Activated naive CD8-positive, alpha-beta T cell treated with anti-CD3 and anti-CD28 coated beads for 36 hours (primary cell): ENCODE measurements at regions not wholly inside any gene's neighbourhood (a gene's known extent, or its start where the extent isn't known, plus 50 kb on each side); places are given as distances from the start of the nearest gene placed in this dataset.

ENCODE experiments used
- DNase-seq: peaks from one replicate; pipeline ENCODE4 v3.0.0; 2021
- H3K27ac Mint-ChIP-seq: one replicate; pipeline ENCODE4 v1.8.0; 2022; ENCODE audit warnings: mild to moderate bottlenecking, moderate library complexity, mixed read lengths
- H3K27me3 Mint-ChIP-seq: one replicate; pipeline ENCODE4 v1.8.0; 2022; ENCODE audit warnings: mild to moderate bottlenecking, mixed read lengths
- H3K36me3 Mint-ChIP-seq: one replicate; pipeline ENCODE4 v1.8.0; 2021; ENCODE audit warnings: mild to moderate bottlenecking, mixed read lengths
- H3K4me1 Mint-ChIP-seq: one replicate; pipeline ENCODE4 v1.8.0; 2021; ENCODE audit warnings: mixed read lengths
- H3K4me3 Mint-ChIP-seq: one replicate; pipeline ENCODE4 v1.8.0; 2022; ENCODE audit warnings: mild to moderate bottlenecking, moderate library complexity, mixed read lengths
- H3K9me3 Mint-ChIP-seq: one replicate; pipeline ENCODE4 v1.8.0; 2022; ENCODE audit warnings: mixed read lengths

DNA sequence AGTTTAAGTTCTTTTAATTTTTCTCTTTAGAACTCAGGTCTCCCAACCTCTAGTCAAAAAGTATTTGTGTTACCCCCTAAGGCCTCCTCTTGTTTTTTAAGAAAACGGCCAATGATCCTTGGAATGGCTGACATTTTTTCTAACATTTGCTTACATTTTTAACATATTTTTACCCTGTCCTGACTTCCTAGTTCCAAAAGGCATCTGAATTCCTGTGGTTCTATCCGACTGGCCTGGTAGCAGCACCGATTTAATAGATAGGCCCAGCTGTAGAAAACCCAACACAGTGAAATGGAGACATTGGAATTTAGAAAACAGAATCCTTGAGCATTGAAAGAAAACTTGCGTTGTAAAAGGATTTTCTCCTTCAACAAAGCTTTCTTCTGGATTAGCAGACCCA is 134.7 kb upstream of the GSC start:
- H3K36me3 Mint-ChIP-seq, result no peaks in the 10 kb centered on the region
- DNase-seq, result no peak
- no peaks in the 10 kb centered on the region for H3K4me1 Mint-ChIP-seq
- H3K27ac Mint-ChIP-seq, result no peak overlapping the region
- no peaks in the 10 kb centered on the region for H3K27me3 Mint-ChIP-seq
- no peak overlapping the region for H3K4me3 Mint-ChIP-seq
- H3K9me3 Mint-ChIP-seq, result no peaks in the 10 kb centered on the region

GRCh38 chr14:94903883-94904282 is 134.0 kb upstream of the GSC start:
- Mint-ChIP-seq H3K27me3 (no peaks in the 10 kb centered on the region), H3K27ac (no peak overlapping the region), H3K4me3 (no peak overlapping the region), H3K36me3 (no peaks in the 10 kb centered on the region), H3K9me3 (no peaks in the 10 kb centered on the region), H3K4me1 (no peaks in the 10 kb centered on the region)
- no peak for DNase-seq

- DNase-seq, result no peak
- H3K36me3 Mint-ChIP-seq, result no peaks in the 10 kb centered on the region
- H3K4me1 Mint-ChIP-seq, result no peaks in the 10 kb centered on the region
- H3K4me3 Mint-ChIP-seq, result no peak overlapping the region
- no peaks in the 10 kb centered on the region for H3K27me3 Mint-ChIP-seq
- no peak overlapping the region for H3K27ac Mint-ChIP-seq
- no peaks in the 10 kb centered on the region for H3K9me3 Mint-ChIP-seq
Observed at GRCh38 chr14:94903338-94903737, 133.4 kb upstream of the GSC start.

GRCh38 chr14:94897561-94897960 is 127.6 kb upstream of the GSC start:
- no peaks in the 10 kb centered on the region for H3K27me3 Mint-ChIP-seq
- H3K9me3 Mint-ChIP-seq, result no peaks in the 10 kb centered on the region
- H3K4me1 Mint-ChIP-seq, result no peaks in the 10 kb centered on the region

DNA sequence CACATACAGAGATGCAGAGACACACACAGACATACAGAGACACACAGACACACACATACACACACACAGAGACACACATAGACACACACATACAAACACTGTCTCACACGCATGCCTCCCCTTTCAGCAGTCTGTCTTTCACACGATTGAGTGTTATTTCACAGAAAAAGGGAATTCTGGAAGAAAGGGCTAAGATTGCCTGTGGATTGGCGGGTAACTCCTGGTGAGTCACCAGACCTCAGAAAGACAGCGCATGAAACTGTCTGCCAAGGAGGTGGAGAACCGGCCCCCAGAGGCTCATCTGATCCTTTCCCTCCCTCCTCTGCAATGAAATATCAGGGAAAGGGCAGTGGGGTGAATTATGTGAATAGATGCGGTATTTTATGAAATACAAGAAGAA is 127.2 kb upstream of the GSC start:
- H3K36me3 Mint-ChIP-seq, result no peaks in the 10 kb centered on the region
- H3K9me3 Mint-ChIP-seq, result no peaks in the 10 kb centered on the region
- no peak overlapping the region for H3K27ac Mint-ChIP-seq
- no peaks in the 10 kb centered on the region for H3K4me1 Mint-ChIP-seq
- no peak overlapping the region for H3K4me3 Mint-ChIP-seq
- no peak for DNase-seq
- H3K27me3 Mint-ChIP-seq, result no peaks in the 10 kb centered on the region

More at GRCh38 chr14:94897561-94897960, 127.6 kb upstream of the GSC start:
- no peak overlapping the region for H3K27ac Mint-ChIP-seq
- no peaks in the 10 kb centered on the region for H3K36me3 Mint-ChIP-seq
- H3K4me3 Mint-ChIP-seq, result no peak overlapping the region
- no peak for DNase-seq

DNA sequence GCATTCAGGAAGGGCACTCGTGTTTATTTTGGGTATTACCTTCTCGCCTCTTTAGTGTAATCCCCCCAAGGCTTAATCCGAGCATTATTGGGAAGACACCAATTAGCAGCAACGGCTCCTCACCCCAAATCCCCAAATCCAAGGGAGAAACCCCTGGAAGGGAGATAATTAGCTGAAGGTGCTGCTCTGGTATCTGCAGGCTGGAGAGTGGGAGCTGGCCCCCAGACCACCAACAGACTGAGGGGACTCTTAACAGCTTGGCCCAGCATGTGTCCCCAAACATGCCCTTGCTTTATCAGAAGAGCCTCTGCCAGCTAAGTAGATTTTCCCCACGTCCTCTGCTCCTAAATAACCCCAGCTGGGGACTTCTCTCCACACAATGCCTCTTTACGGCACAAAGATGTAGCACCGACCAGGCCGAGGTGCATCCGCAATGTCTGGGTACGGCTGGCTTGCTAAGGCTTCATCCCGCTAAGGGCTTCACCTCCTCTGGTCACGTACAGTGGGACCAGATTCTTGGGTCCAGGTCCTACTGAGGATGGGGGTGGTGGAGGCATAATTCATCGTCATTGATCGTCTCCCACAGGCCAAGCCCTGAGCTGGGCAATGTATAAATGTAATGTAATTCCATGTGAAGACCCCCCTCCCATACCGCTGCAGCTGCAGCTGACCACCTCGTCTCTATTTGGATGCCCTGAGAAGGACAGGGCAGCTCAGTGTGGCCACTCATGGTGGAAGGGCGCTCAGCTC is 123.7 kb upstream of the GSC start:
- no peaks in the 10 kb centered on the region for H3K9me3 Mint-ChIP-seq
- no peaks in the 10 kb centered on the region for H3K27me3 Mint-ChIP-seq
- no peak overlapping the region for H3K4me3 Mint-ChIP-seq
- H3K27ac Mint-ChIP-seq, result no peak overlapping the region
- no peaks in the 10 kb centered on the region for H3K4me1 Mint-ChIP-seq
- H3K36me3 Mint-ChIP-seq, result no peaks in the 10 kb centered on the region
- no peak for DNase-seq

DNA sequence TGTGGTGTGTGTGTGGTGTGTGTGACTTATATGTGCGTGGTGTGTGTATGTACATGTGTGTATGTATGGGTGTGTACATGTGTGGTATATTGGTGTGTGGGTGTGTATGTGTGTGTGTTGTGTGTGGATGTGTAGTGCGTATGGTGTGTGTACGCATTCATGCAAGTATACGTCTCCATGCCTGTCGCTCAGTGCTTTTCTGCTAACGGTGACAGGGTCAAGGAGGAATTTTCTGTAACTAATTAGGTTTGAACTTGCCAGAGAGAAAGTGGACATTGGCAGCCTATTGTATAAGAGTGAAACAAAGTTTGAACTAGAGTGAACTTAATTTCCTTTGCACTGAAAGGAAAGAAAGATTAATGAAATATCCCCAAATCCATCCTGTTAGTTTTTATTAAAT is 120.9 kb upstream of the GSC start:
- DNase-seq, result no peak
- no peaks in the 10 kb centered on the region for H3K4me1 Mint-ChIP-seq
- H3K36me3 Mint-ChIP-seq, result no peaks in the 10 kb centered on the region
- no peak overlapping the region for H3K27ac Mint-ChIP-seq
- H3K9me3 Mint-ChIP-seq, result no peaks in the 10 kb centered on the region
- no peak overlapping the region for H3K4me3 Mint-ChIP-seq
- H3K27me3 Mint-ChIP-seq, result no peaks in the 10 kb centered on the region

GRCh38 chr14:94889520-94890312 is 119.8 kb upstream of the GSC start:
- Mint-ChIP-seq H3K27ac (no peak overlapping the region), H3K27me3 (peaks cover 4% of the 10 kb centered on the region), H3K4me3 (no peak overlapping the region), H3K4me1 (no peaks in the 10 kb centered on the region), H3K36me3 (no peaks in the 10 kb centered on the region), H3K9me3 (no peaks in the 10 kb centered on the region)
- no peak for DNase-seq

DNA sequence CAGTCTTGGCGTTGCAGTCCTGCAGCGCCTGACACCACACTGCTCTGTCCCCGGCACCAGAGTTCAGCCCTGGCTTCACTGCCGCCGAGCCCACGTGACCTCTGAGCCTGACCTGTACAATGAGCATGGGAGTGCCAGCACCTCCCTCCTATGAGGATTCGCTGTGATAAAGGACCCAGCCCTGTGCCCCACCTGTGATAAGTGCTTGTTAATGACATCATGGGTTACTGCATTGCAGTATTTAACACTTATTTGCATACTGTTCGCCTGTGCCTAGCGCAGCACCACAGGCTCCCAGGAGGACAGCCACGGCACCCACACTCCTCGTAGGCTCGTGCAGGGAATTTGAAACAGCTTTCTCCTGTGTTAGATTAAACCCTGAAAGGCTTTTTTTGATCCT is 118.2 kb upstream of the GSC start:
- DNase-seq, result no peak
- H3K9me3 Mint-ChIP-seq, result no peaks in the 10 kb centered on the region
- no peak overlapping the region for H3K4me3 Mint-ChIP-seq
- peaks cover 4% of the 10 kb centered on the region for H3K27me3 Mint-ChIP-seq
- no peaks in the 10 kb centered on the region for H3K4me1 Mint-ChIP-seq
- no peak overlapping the region for H3K27ac Mint-ChIP-seq
- H3K36me3 Mint-ChIP-seq, result no peaks in the 10 kb centered on the region

DNA sequence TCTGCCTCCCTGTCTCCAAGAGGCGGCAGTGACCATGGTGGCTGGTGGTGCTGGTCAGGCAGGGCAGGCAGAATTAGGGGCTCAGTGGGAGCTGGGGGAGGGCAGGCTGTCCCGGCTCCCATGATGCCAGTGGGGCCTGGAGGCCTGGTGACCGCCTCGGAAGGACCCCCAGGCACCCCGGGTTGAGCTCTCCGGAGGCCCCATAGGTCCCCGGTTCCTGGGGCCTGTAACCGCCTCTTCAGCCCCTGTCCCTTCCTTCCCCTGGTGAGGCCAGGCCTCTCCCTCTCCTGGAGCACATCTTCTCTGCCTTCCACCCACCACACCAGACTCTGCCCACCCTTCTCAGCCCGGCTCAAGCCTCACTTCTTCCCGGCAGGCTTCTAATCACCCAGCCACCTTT is 117.7 kb upstream of the GSC start:
- Mint-ChIP-seq H3K27me3 (peaks cover 4% of the 10 kb centered on the region), H3K9me3 (no peaks in the 10 kb centered on the region), H3K27ac (no peak overlapping the region), H3K4me1 (no peaks in the 10 kb centered on the region), H3K36me3 (no peaks in the 10 kb centered on the region), H3K4me3 (no peak overlapping the region)
- DNase-seq, result no peak

DNA sequence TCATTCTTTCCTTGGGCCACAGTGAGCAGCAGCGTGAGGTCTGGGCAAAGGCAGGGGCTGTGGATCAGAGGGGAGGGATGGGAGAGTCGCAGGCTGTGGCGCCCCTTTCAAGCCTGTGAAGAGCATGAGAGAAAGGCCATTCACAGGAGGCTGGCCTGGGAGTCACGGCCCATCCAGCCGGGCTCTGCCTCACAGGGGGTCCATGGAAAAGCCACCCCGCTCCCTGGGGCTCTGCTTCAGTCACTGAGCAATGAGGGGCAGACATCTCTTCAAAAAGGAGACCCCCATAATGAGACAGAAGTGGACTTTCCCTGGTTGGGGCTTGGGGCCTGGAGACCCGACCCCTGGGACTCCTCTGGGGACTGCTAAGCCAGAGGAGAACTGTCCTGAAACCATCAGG is 117.0 kb upstream of the GSC start:
- DNase-seq, result no peak
- no peaks in the 10 kb centered on the region for H3K36me3 Mint-ChIP-seq
- no peak overlapping the region for H3K4me3 Mint-ChIP-seq
- H3K27ac Mint-ChIP-seq, result no peak overlapping the region
- no peaks in the 10 kb centered on the region for H3K9me3 Mint-ChIP-seq
- H3K27me3 Mint-ChIP-seq, result peaks cover 4% of the 10 kb centered on the region
- H3K4me1 Mint-ChIP-seq, result no peaks in the 10 kb centered on the region

DNA sequence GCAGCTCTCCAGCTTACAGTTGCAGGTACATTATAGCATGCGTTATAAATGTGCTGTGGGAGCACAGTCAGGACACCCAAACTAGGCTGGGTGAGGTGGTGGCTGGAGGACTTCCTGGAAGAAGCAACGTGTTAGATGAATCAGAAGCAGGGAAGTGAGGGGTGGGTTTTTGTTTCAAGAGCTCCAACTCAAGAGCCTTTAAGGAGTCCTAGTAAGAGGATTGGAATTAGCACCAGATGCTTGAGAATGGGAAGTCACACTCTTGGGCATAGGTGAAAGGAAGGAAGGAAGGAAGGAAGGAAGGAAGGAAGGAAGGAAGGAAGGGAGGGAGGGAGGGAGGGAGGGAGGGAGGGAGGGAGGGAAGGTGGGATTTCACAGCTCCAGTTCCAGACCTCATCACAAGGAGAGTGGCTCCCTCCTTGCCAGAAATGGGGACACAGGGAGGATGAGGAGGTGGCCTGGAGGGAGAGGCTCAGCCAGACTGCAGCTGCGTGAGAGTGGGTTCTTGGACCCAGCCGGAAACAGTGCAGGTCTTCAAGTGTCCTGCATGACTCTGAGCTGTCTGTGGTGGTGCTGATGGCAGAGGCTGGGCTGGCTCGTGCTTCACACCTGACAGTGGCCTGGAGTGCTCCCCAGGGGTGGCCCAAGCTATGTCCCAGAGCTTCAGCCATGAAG is 115.7 kb upstream of the GSC start:
- peaks cover 4% of the 10 kb centered on the region for H3K27me3 Mint-ChIP-seq
- no peaks in the 10 kb centered on the region for H3K4me1 Mint-ChIP-seq

DNA sequence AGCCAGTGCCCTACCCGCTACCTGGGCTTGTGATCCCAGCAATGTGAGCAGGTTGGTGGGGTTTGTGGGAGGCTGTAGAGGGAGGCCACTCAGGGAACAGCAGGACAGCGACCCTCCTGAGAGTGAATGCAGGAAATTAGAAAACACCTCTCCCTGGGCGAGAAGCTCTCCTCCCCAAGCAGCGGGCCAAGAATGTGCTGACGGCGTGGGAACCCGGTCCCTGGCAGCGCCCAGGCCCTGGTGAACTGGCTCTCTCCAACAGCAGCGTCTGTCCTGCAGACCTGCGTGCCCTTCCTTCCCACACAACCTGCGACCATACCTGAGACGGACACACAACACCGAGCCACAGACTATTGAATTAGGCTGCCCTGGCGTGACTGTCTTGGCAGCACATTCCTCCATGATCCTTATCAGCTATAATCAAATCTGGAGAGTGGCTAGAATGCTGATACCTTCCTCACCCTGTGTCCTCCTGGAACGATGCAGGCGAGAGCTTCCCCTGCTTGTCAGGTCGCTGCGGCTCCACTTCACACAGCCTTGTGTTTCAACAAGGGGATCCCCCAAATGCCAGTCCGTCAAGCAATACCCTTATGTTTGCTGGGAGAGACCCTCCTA is 114.8 kb upstream of the GSC start:
- no peaks in the 10 kb centered on the region for H3K9me3 Mint-ChIP-seq
- no peaks in the 10 kb centered on the region for H3K4me1 Mint-ChIP-seq
- H3K36me3 Mint-ChIP-seq, result no peaks in the 10 kb centered on the region
- no peak overlapping the region for H3K27ac Mint-ChIP-seq
- DNase-seq, result no peak
- no peak overlapping the region for H3K4me3 Mint-ChIP-seq
- H3K27me3 Mint-ChIP-seq, result peaks cover 4% of the 10 kb centered on the region

More for the DNA sequence above, 115.7 kb upstream of the GSC start:
- Mint-ChIP-seq H3K27ac (no peak overlapping the region), H3K9me3 (no peaks in the 10 kb centered on the region), H3K36me3 (no peaks in the 10 kb centered on the region), H3K4me3 (no peak overlapping the region)
- no peak for DNase-seq

DNA sequence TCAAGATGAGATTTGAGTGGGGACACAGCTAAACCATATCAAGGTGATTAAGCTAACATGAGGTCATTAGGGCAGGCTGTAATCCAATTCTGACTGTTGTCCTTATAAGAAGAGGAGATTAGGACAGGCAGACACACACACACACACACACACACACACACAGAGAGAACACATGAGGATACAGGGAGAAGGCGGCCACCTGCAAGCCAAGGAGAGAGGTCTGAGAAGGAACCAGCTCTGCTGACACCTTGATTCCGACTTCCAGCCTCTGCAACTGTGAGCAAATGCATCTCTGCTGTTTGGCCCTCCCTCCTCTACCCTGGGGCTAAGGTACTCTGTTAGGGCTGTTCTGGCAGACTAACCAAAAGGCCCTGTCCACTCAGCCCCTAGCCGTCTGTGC is 112.5 kb upstream of the GSC start:
- Mint-ChIP-seq H3K4me1 (no peaks in the 10 kb centered on the region), H3K4me3 (no peak overlapping the region), H3K36me3 (no peaks in the 10 kb centered on the region), H3K27ac (no peak overlapping the region), H3K9me3 (no peaks in the 10 kb centered on the region), H3K27me3 (peaks cover 4% of the 10 kb centered on the region)
- DNase-seq, result no peak

DNA sequence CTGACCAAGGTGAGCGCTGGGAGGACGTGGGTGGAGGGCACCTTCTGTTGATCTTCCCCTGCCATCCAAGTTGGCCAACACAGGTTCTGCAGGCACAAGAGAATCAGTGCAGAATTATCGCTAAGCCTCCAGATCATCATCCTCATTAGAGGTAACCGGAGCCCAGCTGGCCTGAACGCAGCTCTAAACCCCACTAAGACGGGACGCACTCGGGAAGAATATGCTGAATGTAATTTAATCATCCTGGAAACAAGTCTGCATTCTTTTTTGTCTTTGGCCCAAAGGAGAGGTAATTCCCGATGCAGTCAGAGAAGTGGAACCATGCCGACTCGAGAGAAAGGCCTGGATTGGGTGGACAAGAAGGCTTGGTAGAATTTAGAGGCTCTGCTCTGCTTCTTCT is 111.0 kb upstream of the GSC start:
- H3K36me3 Mint-ChIP-seq, result no peaks in the 10 kb centered on the region
- H3K9me3 Mint-ChIP-seq, result no peaks in the 10 kb centered on the region
- H3K4me3 Mint-ChIP-seq, result no peak overlapping the region
- H3K27me3 Mint-ChIP-seq, result peaks cover 11% of the 10 kb centered on the region
- no peaks in the 10 kb centered on the region for H3K4me1 Mint-ChIP-seq
- no peak overlapping the region for H3K27ac Mint-ChIP-seq
- DNase-seq, result no peak
